ENCODE measurements at regions not wholly inside any gene's neighbourhood (a gene's known extent, or its start where the extent isn't known, plus 50 kb on each side); places are given as distances from the start of the nearest gene placed in this dataset.

GRCh38 chr12:98062464-98063245 lies 452.7 kb upstream of the TMPO start:
- DNase-seq (ENCODE audit: low spot score) = no peak

- no peak for DNase-seq (ENCODE audit: low spot score)
Observed at GRCh38 chr12:98064501-98064900, 450.9 kb upstream of the TMPO start.

GRCh38 chr12:98067795-98068194 lies 447.6 kb upstream of the TMPO start:
- no peak for DNase-seq (ENCODE audit: low spot score)

- DNase-seq (ENCODE audit: low spot score) = no peak
Observed at GRCh38 chr12:98073610-98074009, 441.8 kb upstream of the TMPO start.

GRCh38 chr12:98074286-98074685 lies 441.1 kb upstream of the TMPO start:
- no peak for DNase-seq (ENCODE audit: low spot score)

- no peak for DNase-seq (ENCODE audit: low spot score)
Observed at GRCh38 chr12:98084391-98084790, 431.0 kb upstream of the TMPO start.

- DNase-seq (ENCODE audit: low spot score) = no peak
Observed at GRCh38 chr12:98085046-98085755, 430.2 kb upstream of the TMPO start.

- DNase-seq (ENCODE audit: low spot score) = no peak
Observed at GRCh38 chr12:98090731-98091130, 424.7 kb upstream of the TMPO start.

- DNase-seq (ENCODE audit: low spot score) = no peak
Observed at GRCh38 chr12:98096436-98096835, 419.0 kb upstream of the TMPO start.

GRCh38 chr12:98106031-98106683 lies 409.2 kb upstream of the TMPO start:
- no peak for DNase-seq (ENCODE audit: low spot score)

- no peak for DNase-seq (ENCODE audit: low spot score)
Observed at GRCh38 chr12:98109266-98109665, 406.1 kb upstream of the TMPO start.

GRCh38 chr12:98110536-98110935 lies 404.9 kb upstream of the TMPO start:
- no peak for DNase-seq (ENCODE audit: low spot score)

GRCh38 chr12:98113548-98113947 lies 401.8 kb upstream of the TMPO start:
- DNase-seq (ENCODE audit: low spot score) = no peak

- no peak for DNase-seq (ENCODE audit: low spot score)
Observed at GRCh38 chr12:98121963-98122362, 393.4 kb upstream of the TMPO start.

GRCh38 chr12:98123021-98123461 lies 392.3 kb upstream of the TMPO start:
- DNase-seq (ENCODE audit: low spot score) = no peak

- no peak for DNase-seq (ENCODE audit: low spot score)
Observed at GRCh38 chr12:98126637-98127335, 388.6 kb upstream of the TMPO start.

GRCh38 chr12:98127336-98127679 lies 388.1 kb upstream of the TMPO start:
- no peak for DNase-seq (ENCODE audit: low spot score)

GRCh38 chr12:98127854-98128253 lies 387.5 kb upstream of the TMPO start:
- no peak for DNase-seq (ENCODE audit: low spot score)

- no peak for DNase-seq (ENCODE audit: low spot score)
Observed at GRCh38 chr12:98136544-98136943, 378.8 kb upstream of the TMPO start.

GRCh38 chr12:98137278-98137677 lies 378.1 kb upstream of the TMPO start:
- no peak for DNase-seq (ENCODE audit: low spot score)

GRCh38 chr12:98144953-98145352 lies 370.4 kb upstream of the TMPO start:
- no peak for DNase-seq (ENCODE audit: low spot score)

- DNase-seq (ENCODE audit: low spot score) = no peak
Observed at GRCh38 chr12:98146043-98146442, 369.3 kb upstream of the TMPO start.

GRCh38 chr12:98146487-98146886 lies 368.9 kb upstream of the TMPO start:
- no peak for DNase-seq (ENCODE audit: low spot score)

Measured in activated CD4-positive, alpha-beta T cell treated with anti-CD3 and anti-CD28 coated beads, Interleukin-2, Interleukin-4, amounts not matched to agents 100 ng/mL and 50 ng/mL, durations not matched to agents 16 hours and 8 hours (primary cell).